ENCODE measurements at regions not wholly inside any gene's neighbourhood (a gene's known extent, or its start where the extent isn't known, plus 50 kb on each side); places are given as distances from the start of the nearest gene placed in this dataset.

GRCh38 chr4:179492260-179493080 is 2050.2 kb upstream of the AGA start:
- no peaks in the 10 kb centered on the region for H3K27me3 ChIP-seq (replicated peaks; ENCODE audit: control insufficient read depth, insufficient read depth, low read length)
- no peak overlapping the region for H3K4me3 ChIP-seq (replicated peaks; ENCODE audit: low read depth, low read length)
- DNase-seq (ENCODE audit: extremely low read depth, insufficient read length): no peak
- no peak for TF ChIP-seq CTCF (IDR thresholded peaks at IDR 0.05; ENCODE audit: insufficient read depth, low read length, poor library complexity, severe bottlenecking)
- no peaks in the 10 kb centered on the region for H3K36me3 ChIP-seq (ENCODE audit: control insufficient read depth, insufficient read depth, low read length)

GRCh38 chr4:179503976-179504375 is 2061.7 kb upstream of the AGA start:
- no peaks in the 10 kb centered on the region for H3K27me3 ChIP-seq (replicated peaks; ENCODE audit: control insufficient read depth, insufficient read depth, low read length)
- no peaks in the 10 kb centered on the region for H3K36me3 ChIP-seq (ENCODE audit: control insufficient read depth, insufficient read depth, low read length)
- H3K4me3 ChIP-seq (replicated peaks; ENCODE audit: low read depth, low read length): no peak overlapping the region
- TF ChIP-seq CTCF (IDR thresholded peaks at IDR 0.05; ENCODE audit: insufficient read depth, low read length, poor library complexity, severe bottlenecking): no peak
- DNase-seq (ENCODE audit: extremely low read depth, insufficient read length): no peak

GRCh38 chr4:179509489-179509888 is 2067.3 kb upstream of the AGA start:
- H3K4me3 ChIP-seq (replicated peaks; ENCODE audit: low read depth, low read length): no peak overlapping the region
- TF ChIP-seq CTCF (IDR thresholded peaks at IDR 0.05; ENCODE audit: insufficient read depth, low read length, poor library complexity, severe bottlenecking): no peak
- DNase-seq (ENCODE audit: extremely low read depth, insufficient read length): no peak
- no peaks in the 10 kb centered on the region for H3K27me3 ChIP-seq (replicated peaks; ENCODE audit: control insufficient read depth, insufficient read depth, low read length)
- no peaks in the 10 kb centered on the region for H3K36me3 ChIP-seq (ENCODE audit: control insufficient read depth, insufficient read depth, low read length)

GRCh38 chr4:179521952-179522351 is 2079.7 kb upstream of the AGA start:
- no peaks in the 10 kb centered on the region for H3K36me3 ChIP-seq (ENCODE audit: control insufficient read depth, insufficient read depth, low read length)
- TF ChIP-seq CTCF (IDR thresholded peaks at IDR 0.05; ENCODE audit: insufficient read depth, low read length, poor library complexity, severe bottlenecking): no peak
- DNase-seq (ENCODE audit: extremely low read depth, insufficient read length): no peak
- H3K4me3 ChIP-seq (replicated peaks; ENCODE audit: low read depth, low read length): no peak overlapping the region
- no peaks in the 10 kb centered on the region for H3K27me3 ChIP-seq (replicated peaks; ENCODE audit: control insufficient read depth, insufficient read depth, low read length)

- Histone ChIP-seq H3K36me3 (ENCODE audit: control insufficient read depth, insufficient read depth, low read length) (no peaks in the 10 kb centered on the region), H3K4me3 (replicated peaks; ENCODE audit: low read depth, low read length) (no peak overlapping the region), H3K27me3 (replicated peaks; ENCODE audit: control insufficient read depth, insufficient read depth, low read length) (no peaks in the 10 kb centered on the region)
- no peak for TF ChIP-seq CTCF (IDR thresholded peaks at IDR 0.05; ENCODE audit: insufficient read depth, low read length, poor library complexity, severe bottlenecking)
- no peak for DNase-seq (ENCODE audit: extremely low read depth, insufficient read length)
Observed at GRCh38 chr4:179530958-179531357, 2088.7 kb upstream of the AGA start.
